ENCODE measurements at regions not wholly inside any gene's neighbourhood (a gene's known extent, or its start where the extent isn't known, plus 50 kb on each side); places are given as distances from the start of the nearest gene placed in this dataset.

DNA sequence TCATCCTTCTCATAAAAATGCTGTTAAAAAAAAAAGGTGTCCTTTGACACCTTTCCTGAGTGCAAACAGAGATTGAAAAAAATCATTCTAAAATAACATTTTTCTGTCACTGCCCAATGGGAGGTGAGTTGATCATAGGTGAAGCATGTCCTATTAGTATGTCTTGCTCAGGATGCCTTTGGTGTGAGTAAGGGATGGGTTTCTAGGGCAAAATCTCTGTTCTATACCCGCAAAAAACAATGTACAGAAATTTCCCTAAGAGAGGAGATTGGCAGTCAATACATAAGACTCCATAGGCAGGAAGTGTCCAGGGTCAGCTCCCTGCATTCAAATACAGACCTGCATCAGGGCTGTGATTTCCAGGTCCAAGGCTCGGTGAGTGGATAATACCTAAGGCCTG is 195.2 kb downstream of the DAD1 start:
- Mint-ChIP-seq H3K36me3 (ENCODE audit: low read depth, unreplicated experiment) (no peaks in the 10 kb centered on the region), H3K9me3 (ENCODE audit: unreplicated experiment) (no peaks in the 10 kb centered on the region), H3K27me3 (ENCODE audit: unreplicated experiment) (peaks cover 4% of the 10 kb centered on the region), H3K27ac (ENCODE audit: unreplicated experiment) (no peak overlapping the region), H3K4me1 (ENCODE audit: unreplicated experiment) (peaks cover 20% of the 10 kb centered on the region), H3K4me3 (ENCODE audit: unreplicated experiment) (no peak overlapping the region)
- DNase-seq (ENCODE audit: low spot score): no peak
- TF ChIP-seq, protein P1, sequence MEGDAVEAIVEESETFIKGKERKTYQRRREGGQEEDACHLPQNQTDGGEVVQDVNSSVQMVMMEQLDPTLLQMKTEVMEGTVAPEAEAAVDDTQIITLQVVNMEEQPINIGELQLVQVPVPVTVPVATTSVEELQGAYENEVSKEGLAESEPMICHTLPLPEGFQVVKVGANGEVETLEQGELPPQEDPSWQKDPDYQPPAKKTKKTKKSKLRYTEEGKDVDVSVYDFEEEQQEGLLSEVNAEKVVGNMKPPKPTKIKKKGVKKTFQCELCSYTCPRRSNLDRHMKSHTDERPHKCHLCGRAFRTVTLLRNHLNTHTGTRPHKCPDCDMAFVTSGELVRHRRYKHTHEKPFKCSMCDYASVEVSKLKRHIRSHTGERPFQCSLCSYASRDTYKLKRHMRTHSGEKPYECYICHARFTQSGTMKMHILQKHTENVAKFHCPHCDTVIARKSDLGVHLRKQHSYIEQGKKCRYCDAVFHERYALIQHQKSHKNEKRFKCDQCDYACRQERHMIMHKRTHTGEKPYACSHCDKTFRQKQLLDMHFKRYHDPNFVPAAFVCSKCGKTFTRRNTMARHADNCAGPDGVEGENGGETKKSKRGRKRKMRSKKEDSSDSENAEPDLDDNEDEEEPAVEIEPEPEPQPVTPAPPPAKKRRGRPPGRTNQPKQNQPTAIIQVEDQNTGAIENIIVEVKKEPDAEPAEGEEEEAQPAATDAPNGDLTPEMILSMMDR (IDR thresholded peaks at IDR 0.05; ENCODE audit: unreplicated experiment): no peak

DNA sequence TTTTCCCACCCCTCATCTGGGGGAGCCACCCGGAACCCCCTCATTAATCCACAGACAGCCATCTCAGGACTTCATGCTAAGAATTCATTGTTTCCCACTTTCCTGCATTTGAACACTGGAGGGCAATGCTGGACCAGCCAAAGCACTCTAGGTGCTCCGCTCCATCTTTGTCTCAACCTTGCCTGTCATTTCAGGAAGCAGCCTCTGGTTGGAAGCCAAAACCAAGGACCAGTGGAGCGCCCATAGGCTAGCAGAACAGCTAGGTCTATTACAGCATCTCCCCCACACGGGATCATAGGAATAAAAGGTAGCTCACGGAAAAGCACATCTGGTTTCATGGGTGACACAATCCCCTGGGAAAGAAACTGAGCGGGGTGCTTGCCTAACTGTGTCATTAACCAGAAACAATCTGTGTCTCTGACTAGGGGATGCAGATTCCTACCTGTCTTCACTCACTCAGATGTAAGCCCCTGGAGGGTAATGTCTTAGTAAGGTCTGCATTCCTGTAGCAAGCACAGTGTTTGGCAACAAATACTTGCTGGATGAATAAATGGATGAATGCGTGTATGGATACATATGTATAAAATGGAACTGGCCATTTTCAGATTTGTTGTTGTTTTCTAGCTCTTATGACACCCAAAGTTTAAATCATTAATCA is 197.0 kb downstream of the DAD1 start:
- Mint-ChIP-seq H3K36me3 (ENCODE audit: low read depth, unreplicated experiment) (no peaks in the 10 kb centered on the region), H3K27me3 (ENCODE audit: unreplicated experiment) (peaks cover 4% of the 10 kb centered on the region), H3K4me3 (ENCODE audit: unreplicated experiment) (no peak overlapping the region), H3K27ac (ENCODE audit: unreplicated experiment) (no peak overlapping the region), H3K4me1 (ENCODE audit: unreplicated experiment) (peaks cover 29% of the 10 kb centered on the region), H3K9me3 (ENCODE audit: unreplicated experiment) (no peaks in the 10 kb centered on the region)
- TF ChIP-seq, protein P1 (IDR thresholded peaks at IDR 0.05; ENCODE audit: unreplicated experiment): peak; percentile 47
- DNase-seq (ENCODE audit: low spot score): peak; percentile 59

DNA sequence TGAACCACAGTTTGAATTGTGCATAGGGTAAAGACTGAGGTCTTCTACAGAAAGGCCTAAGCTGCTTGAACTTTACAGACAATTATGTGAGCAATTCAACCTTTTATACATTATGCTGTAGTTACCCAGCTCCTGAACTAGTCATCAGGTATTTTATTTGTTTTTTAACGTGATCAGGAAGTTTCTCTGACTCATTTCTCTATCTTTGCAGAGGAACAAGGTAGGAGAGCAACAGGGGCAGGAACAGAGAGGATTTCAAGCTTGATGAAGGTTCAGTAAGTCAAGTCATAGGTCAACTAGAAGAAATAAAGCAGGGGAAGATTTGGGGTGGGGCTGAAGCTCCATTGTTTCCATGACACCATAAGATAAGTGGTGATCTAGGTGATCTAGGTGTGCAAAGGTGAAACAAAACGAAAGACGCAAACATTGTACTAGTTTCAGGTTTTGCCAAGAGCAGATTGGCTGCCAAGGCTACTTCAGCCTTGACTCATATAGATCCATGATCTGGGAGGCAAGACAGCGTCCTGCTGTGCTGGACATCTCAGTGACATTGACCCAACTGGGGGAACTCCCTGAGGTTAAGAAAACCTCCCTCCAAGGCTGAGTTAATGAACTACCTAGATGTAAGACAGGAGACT is 198.1 kb downstream of the DAD1 start:
- Mint-ChIP-seq H3K4me1 (ENCODE audit: unreplicated experiment) (peaks cover 29% of the 10 kb centered on the region), H3K9me3 (ENCODE audit: unreplicated experiment) (no peaks in the 10 kb centered on the region), H3K36me3 (ENCODE audit: low read depth, unreplicated experiment) (no peaks in the 10 kb centered on the region), H3K4me3 (ENCODE audit: unreplicated experiment) (no peak overlapping the region), H3K27ac (ENCODE audit: unreplicated experiment) (no peak overlapping the region), H3K27me3 (ENCODE audit: unreplicated experiment) (peaks cover 4% of the 10 kb centered on the region)
- no peak for DNase-seq (ENCODE audit: low spot score)
- TF ChIP-seq, protein P1 (IDR thresholded peaks at IDR 0.05; ENCODE audit: unreplicated experiment): no peak

DNA sequence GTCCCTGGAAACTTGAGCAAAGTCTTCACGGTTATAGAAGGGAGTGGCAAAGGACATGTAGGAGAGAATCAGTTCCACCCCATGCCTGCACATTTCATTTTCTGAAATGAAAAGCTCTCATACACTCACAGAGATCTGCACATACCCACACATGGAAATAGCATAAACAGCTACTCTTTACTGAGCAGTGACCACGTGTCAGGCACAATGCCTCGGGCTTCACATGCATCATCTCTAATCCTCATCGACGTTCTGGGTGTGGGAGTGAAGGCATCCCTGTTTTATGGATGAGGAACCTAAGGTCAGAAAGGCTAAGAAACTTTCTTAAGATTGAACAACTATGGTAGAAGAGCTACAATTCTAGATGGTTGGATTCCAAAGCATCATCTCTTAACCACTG is 198.8 kb downstream of the DAD1 start:
- Mint-ChIP-seq H3K27me3 (ENCODE audit: unreplicated experiment) (peaks cover 4% of the 10 kb centered on the region), H3K27ac (ENCODE audit: unreplicated experiment) (no peak overlapping the region), H3K4me1 (ENCODE audit: unreplicated experiment) (peaks cover 29% of the 10 kb centered on the region), H3K36me3 (ENCODE audit: low read depth, unreplicated experiment) (no peaks in the 10 kb centered on the region), H3K9me3 (ENCODE audit: unreplicated experiment) (no peaks in the 10 kb centered on the region), H3K4me3 (ENCODE audit: unreplicated experiment) (no peak overlapping the region)
- TF ChIP-seq, protein P1 (IDR thresholded peaks at IDR 0.05; ENCODE audit: unreplicated experiment): no peak
- no peak for DNase-seq (ENCODE audit: low spot score)
